GM19035 (cell line): ENCODE measurements at regions not wholly inside any gene's neighbourhood (a gene's known extent, or its start where the extent isn't known, plus 50 kb on each side); places are given as distances from the start of the nearest gene placed in this dataset.

Experiments
- ATAC-seq: cut with Tn5 transposase; IDR thresholded peaks from one replicate; pipeline ENCODE4 v1.9.1; 2021; ENCODE audit not compliant: unreplicated experiment

DNA sequence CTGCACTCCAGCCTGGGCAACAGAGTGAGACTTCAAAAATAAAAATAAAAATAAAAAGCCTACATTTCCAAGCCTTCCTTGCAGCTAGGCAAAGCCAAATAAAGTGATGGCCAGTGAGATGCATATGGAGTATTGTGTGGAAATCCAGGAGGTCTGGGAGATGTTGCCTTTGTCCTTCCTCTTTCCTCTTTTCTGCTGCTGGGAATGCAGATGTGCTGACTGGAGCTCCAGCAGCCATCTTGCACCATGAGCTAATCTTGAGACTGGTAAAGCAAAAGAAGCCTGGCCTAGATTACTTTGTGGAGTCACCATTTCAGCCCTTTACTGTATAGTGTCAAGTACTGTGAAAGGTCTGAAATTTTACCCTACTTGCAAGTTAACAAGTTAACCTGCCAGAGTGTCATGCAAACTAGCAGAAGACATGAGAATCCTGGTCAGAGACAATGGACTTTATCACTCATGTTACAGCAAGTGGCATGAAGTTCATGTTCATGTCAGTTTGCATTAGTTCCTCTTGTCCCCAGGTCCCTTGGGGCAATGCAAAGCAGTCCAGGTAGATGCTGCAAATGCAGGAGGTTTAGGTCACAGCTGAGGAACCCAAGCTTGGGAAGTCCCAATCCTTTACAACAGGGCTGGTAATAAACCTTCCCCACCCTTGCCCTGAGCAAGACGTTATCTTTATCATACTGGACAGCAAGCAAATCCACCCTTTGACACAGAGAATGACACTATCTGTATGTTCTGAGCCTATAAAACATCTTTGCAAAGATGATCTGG, 103.1 kb downstream of the TLE3 start:
- ATAC-seq: no peak

DNA sequence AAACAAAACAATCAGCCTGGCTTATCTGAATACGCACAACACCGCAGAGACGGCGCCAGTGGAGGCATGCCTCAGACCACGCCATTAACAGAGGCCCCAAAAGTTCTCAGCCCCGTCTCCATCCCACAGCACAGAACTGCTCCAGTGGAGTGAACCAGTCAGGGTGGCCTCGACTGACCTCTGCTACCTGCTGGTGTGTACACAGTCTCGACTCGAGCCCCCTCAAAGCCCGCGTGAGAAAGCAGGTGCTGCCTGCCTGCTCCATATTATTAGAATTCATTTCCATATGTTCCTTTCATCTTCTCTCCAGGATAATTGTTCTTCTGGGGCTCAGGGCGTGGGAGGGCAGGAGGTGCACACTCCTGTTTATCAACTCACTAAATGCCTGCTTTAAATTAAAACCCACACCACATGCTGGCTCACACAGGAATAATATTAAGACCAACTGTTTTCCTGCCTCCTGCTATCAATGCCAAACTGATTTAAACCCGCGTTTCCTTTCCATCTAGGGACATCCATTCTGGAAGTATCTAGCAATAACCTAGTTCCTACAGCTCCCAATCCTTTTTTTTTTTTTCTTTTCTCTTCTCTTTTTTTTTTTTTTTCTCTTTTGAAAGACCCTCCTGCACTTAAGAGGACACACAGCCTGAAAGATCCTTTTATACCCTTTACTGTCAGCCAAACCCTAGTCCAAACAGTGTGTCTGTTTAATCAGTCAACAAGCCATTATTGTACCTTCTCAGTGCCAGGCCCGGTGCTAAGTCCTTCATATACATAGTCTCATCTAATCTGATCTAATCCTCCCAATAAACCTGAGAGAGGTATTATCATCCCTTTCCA, 101.2 kb downstream of the TLE3 start:
- ATAC-seq: no peak

DNA sequence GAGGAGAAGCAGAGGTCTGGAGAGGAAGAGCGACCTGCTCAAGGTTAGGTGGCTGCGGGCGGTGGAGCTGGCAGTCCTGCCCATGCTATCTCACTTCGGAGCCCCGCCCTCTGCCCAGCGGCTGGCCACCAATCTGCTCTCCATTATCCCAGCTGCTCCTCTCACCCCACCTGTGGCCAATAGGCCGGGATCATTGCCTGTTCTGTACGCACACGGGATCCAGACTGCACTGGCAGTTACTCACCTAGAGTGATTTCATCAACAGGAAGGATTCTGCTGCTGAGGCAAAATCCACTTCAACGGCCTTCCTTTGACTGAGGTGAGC, 100.6 kb downstream of the TLE3 start:
- ATAC-seq: no peak
